Loucy (cell line): ENCODE measurements at regions not wholly inside any gene's neighbourhood (a gene's known extent, or its start where the extent isn't known, plus 50 kb on each side); places are given as distances from the start of the nearest gene placed in this dataset.

Source experiments
- H2AFZ ChIP-seq: fragments of 200-600 bp; sonication (generic); 2 replicates; pipeline ENCODE4 v1.6.0; 2016; ENCODE audit warnings: antibody characterized with exemption, mild to moderate bottlenecking, low read length, moderate library complexity
- H3F3A ChIP-seq: fragments of 200-600 bp; 2 replicates; pipeline ENCODE4 v1.6.0; 2016; ENCODE audit warnings: antibody characterized with exemption, low read depth, mild to moderate bottlenecking
- H3K27me3 ChIP-seq: fragments of 200-600 bp; sonication (generic); 2 replicates; pipeline ENCODE4 v1.6.1; 2014; ENCODE audit warnings: low read length, mild to moderate bottlenecking; ENCODE audit not compliant: insufficient read depth, poor library complexity, severe bottlenecking
- H3K36me3 ChIP-seq: fragments of 200-600 bp; sonication (generic); 2 replicates; pipeline ENCODE4 v1.6.1; 2016; ENCODE audit warnings: low read length; ENCODE audit not compliant: insufficient read depth
- H3K4me1 ChIP-seq: fragments of 200-600 bp; sonication (generic); 2 replicates; pipeline ENCODE4 v1.5.1; 2014; ENCODE audit warnings: low read length, mild to moderate bottlenecking; ENCODE audit not compliant: insufficient read depth, poor library complexity, severe bottlenecking
- H3K4me2 ChIP-seq: fragments of 200-600 bp; sonication (generic); 2 replicates; pipeline ENCODE4 v1.6.0; 2014; ENCODE audit warnings: antibody characterized with exemption, low read length, low read depth, mild to moderate bottlenecking; ENCODE audit not compliant: poor library complexity, severe bottlenecking
- H3K4me3 ChIP-seq: fragments of 200-600 bp; sonication (generic); 2 replicates; pipeline ENCODE4 v1.5.1; 2014; ENCODE audit warnings: low read length, mild to moderate bottlenecking, mixed read lengths; ENCODE audit not compliant: poor library complexity, severe bottlenecking
- H3K79me2 ChIP-seq: fragments of 200-600 bp; sonication (generic); 2 replicates; pipeline ENCODE4 v1.6.1; 2014; ENCODE audit warnings: low read length; ENCODE audit not compliant: insufficient read depth
- H3K9ac ChIP-seq: fragments of 200-600 bp; sonication (generic); 2 replicates; pipeline ENCODE4 v1.6.0; 2014; ENCODE audit warnings: mild to moderate bottlenecking, low read depth, low read length, moderate library complexity; ENCODE audit not compliant: poor library complexity, severe bottlenecking
- H3K9me2 ChIP-seq: fragments of 200-600 bp; sonication (generic); replicated peaks from 2 replicates; pipeline ENCODE4 v1.6.1; 2016; ENCODE audit warnings: low read depth, low read length, mixed read lengths
- H3K9me3 ChIP-seq: fragments of 200-600 bp; sonication (generic); 2 replicates; pipeline ENCODE4 v1.6.1; 2014; ENCODE audit warnings: mild to moderate bottlenecking, antibody characterized with exemption, low read length, low read depth; ENCODE audit not compliant: insufficient read depth
- H4K20me1 ChIP-seq: fragments of 200-600 bp; sonication (generic); 2 replicates; pipeline ENCODE4 v1.6.0; 2014; ENCODE audit warnings: antibody characterized with exemption, low read length, mild to moderate bottlenecking; ENCODE audit not compliant: insufficient read depth, poor library complexity, severe bottlenecking
- CTCF ChIP-seq: fragments of 200-600 bp; sonication (generic); conservative IDR thresholded peaks from 2 replicates; pipeline ENCODE4 v1.5.1; 2014; ENCODE audit warnings: mild to moderate bottlenecking, antibody characterized with exemption, low read length
- EZH2phosphoT487 ChIP-seq: fragments of 200-600 bp; IDR thresholded peaks from 2 replicates; pipeline ENCODE4 v1.6.1; 2018; ENCODE audit warnings: antibody characterized with exemption, mild to moderate bottlenecking, moderate library complexity, borderline replicate concordance

- Histone ChIP-seq H3F3A (no peaks in the 10 kb centered on the region), H4K20me1 (no peaks in the 10 kb centered on the region), H3K27me3 (no peaks in the 10 kb centered on the region), H3K9me3 (no peaks in the 10 kb centered on the region), H3K36me3 (no peaks in the 10 kb centered on the region), H3K9ac (no peak overlapping the region), H3K4me1 (no peaks in the 10 kb centered on the region), H3K9me2 (no peaks in the 10 kb centered on the region), H3K4me2 (no peak overlapping the region), H2AFZ (no peak overlapping the region), H3K4me3 (no peak overlapping the region), H3K79me2 (no peaks in the 10 kb centered on the region)
- TF ChIP-seq EZH2phosphoT487 (no peak), CTCF (no peak)
Observed at GRCh38 chr5:152694231-152694630, 289.2 kb upstream of the NMUR2 start.

DNA sequence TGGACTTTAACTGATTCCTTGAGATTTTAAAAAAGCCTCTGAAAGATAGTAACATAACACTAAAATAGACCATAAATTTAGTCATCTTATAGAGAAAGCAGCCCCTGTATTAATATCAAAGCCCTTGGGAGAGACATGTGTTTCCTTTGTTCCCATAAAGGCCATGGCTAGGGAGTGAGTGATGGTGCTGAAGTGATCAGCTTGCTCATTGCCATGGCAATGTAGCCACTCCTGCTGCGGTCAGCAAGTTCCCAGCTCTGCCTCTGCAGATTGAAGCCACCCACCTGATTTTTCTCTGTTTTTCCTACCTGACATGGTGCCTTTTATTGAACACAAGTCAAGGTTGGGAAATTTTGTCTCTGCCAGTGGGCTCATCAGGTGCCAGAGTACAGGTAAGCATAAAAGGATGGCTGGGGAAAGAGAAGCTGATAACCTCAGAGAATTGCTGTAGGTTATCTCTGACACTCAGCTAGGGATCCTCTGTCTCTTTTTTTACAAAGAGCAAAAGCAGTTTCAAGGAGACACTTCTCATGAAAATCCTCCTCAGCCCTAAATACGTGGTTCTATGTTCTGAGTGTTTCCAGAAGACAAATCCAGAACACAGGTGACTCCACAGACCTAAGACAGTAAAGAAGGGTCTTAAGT is 296.3 kb upstream of the NMUR2 start:
- no peak overlapping the region for H3K4me2 ChIP-seq
- H4K20me1 ChIP-seq: no peaks in the 10 kb centered on the region
- no peak overlapping the region for H3K4me3 ChIP-seq
- no peaks in the 10 kb centered on the region for H3K36me3 ChIP-seq
- no peak overlapping the region for H2AFZ ChIP-seq
- no peak overlapping the region for H3K9ac ChIP-seq
- no peaks in the 10 kb centered on the region for H3K9me3 ChIP-seq
- H3K9me2 ChIP-seq: no peaks in the 10 kb centered on the region
- H3F3A ChIP-seq: no peaks in the 10 kb centered on the region
- H3K4me1 ChIP-seq: no peaks in the 10 kb centered on the region
- H3K27me3 ChIP-seq: no peaks in the 10 kb centered on the region
- H3K79me2 ChIP-seq: no peaks in the 10 kb centered on the region
- TF ChIP-seq CTCF (no peak), EZH2phosphoT487 (no peak)

DNA sequence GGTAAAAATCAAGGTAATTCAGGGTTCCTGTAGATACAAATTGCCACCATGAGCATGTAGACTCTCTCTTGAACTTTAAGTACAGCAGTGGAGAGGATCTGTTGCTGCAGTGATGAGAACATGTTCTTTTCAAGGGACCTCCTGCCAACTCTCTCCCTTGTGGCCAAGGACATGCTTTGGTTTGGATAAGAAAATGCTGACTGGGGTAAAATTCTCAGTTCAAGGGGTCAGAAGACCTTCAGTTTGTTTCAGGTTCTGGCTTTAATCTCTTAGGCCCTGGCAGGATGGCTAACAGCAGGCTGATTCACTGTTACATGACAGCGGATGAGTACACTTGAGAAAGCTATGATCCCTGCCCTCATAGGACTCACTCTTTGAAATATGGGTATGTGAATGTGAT is 299.2 kb upstream of the NMUR2 start:
- Histone ChIP-seq H3K9me2 (no peaks in the 10 kb centered on the region), H3K9me3 (no peaks in the 10 kb centered on the region), H3K36me3 (no peaks in the 10 kb centered on the region), H2AFZ (no peak overlapping the region), H3K4me2 (no peak overlapping the region), H4K20me1 (no peaks in the 10 kb centered on the region), H3F3A (no peaks in the 10 kb centered on the region), H3K4me3 (no peak overlapping the region), H3K79me2 (no peaks in the 10 kb centered on the region), H3K27me3 (no peaks in the 10 kb centered on the region), H3K4me1 (no peaks in the 10 kb centered on the region), H3K9ac (no peak overlapping the region)
- TF ChIP-seq CTCF: no peak
- TF ChIP-seq EZH2phosphoT487: no peak
